Bronchial epithelial cell (primary cell): ENCODE measurements at regions not wholly inside any gene's neighbourhood (a gene's known extent, or its start where the extent isn't known, plus 50 kb on each side); places are given as distances from the start of the nearest gene placed in this dataset.

Experiments used
- DNase-seq: peaks from one replicate; pipeline ENCODE4 v3.0.0-alpha.2; 2010; ENCODE audit warnings: low read depth
- FAIRE-seq: peaks from 2 replicates; lab custom pipeline; 2011; peaks lifted over from hg19 to GRCh38; lab: Jason Lieb, UNC
- H3K27me3 ChIP-seq: 2 replicates; pipeline ENCODE4 v1.5.1; 2011; ENCODE audit warnings: low read length; ENCODE audit not compliant: control insufficient read depth, insufficient read depth
- H3K36me3 ChIP-seq: 2 replicates; pipeline ENCODE4 v1.5.1; 2011; ENCODE audit warnings: low read length; ENCODE audit not compliant: control insufficient read depth, insufficient read depth
- H3K4me3 ChIP-seq: 2 replicates; pipeline ENCODE4 v1.5.1; 2011; ENCODE audit warnings: mild to moderate bottlenecking, low read depth, low read length, control low read depth
- TF ChIP-seq, protein P1 (sequence below): IDR thresholded peaks from 2 replicates; pipeline ENCODE4 v1.5.1; 2011; ENCODE audit warnings: mild to moderate bottlenecking, moderate library complexity, low read length, control low read depth, inconsistent platforms; ENCODE audit not compliant: insufficient read depth, severe bottlenecking

DNA sequence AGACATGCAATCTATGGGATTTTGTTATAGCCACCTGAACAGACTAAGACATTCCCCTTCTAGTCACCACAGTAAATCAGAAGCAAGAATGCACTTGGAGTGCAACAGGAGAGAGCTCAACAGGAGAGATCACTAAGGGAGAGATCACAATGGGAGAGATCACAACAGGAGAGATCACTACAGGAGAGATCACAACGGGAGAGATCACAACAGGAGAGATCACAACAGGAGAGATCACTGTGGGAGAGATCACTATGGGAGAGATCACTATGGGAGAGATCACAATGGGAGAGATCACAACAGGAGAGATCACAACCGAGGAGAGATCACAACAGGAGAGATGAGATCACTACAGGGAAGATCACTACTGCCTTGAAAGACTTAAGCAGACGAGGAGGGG lies 238.5 kb upstream of the PITRM1 start:
- no peak for DNase-seq
- peak; percentile 100 for FAIRE-seq
- H3K27me3 ChIP-seq = no peaks in the 10 kb centered on the region
- TF ChIP-seq, protein P1, sequence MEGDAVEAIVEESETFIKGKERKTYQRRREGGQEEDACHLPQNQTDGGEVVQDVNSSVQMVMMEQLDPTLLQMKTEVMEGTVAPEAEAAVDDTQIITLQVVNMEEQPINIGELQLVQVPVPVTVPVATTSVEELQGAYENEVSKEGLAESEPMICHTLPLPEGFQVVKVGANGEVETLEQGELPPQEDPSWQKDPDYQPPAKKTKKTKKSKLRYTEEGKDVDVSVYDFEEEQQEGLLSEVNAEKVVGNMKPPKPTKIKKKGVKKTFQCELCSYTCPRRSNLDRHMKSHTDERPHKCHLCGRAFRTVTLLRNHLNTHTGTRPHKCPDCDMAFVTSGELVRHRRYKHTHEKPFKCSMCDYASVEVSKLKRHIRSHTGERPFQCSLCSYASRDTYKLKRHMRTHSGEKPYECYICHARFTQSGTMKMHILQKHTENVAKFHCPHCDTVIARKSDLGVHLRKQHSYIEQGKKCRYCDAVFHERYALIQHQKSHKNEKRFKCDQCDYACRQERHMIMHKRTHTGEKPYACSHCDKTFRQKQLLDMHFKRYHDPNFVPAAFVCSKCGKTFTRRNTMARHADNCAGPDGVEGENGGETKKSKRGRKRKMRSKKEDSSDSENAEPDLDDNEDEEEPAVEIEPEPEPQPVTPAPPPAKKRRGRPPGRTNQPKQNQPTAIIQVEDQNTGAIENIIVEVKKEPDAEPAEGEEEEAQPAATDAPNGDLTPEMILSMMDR = no peak
- H3K4me3 ChIP-seq = no peak overlapping the region
- H3K36me3 ChIP-seq = no peaks in the 10 kb centered on the region

DNA sequence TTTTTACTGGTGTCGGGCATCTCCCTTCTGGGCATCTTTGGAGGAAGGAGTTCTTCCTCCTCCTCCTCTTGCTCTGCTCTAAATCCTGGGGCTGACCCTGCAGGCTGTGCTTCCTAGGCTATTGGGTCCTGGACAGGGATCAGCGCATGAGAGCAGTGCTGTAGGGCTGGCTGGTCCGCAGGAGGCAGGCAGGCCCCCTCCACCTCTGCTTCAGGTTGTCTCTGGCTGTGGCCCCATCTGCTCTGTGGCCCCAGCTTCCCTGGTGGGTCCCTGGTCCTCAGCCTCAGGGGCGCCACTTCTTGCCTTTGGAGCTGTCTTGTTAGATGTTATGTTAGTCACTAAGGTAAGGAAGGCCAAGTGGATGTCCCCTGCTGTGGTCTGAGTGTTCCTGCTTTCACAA lies 237.3 kb upstream of the PITRM1 start:
- Histone ChIP-seq H3K36me3 (no peaks in the 10 kb centered on the region), H3K4me3 (no peak overlapping the region), H3K27me3 (no peaks in the 10 kb centered on the region)
- DNase-seq (no peak), FAIRE-seq (no peak)
- TF ChIP-seq, protein P1 = no peak

DNA sequence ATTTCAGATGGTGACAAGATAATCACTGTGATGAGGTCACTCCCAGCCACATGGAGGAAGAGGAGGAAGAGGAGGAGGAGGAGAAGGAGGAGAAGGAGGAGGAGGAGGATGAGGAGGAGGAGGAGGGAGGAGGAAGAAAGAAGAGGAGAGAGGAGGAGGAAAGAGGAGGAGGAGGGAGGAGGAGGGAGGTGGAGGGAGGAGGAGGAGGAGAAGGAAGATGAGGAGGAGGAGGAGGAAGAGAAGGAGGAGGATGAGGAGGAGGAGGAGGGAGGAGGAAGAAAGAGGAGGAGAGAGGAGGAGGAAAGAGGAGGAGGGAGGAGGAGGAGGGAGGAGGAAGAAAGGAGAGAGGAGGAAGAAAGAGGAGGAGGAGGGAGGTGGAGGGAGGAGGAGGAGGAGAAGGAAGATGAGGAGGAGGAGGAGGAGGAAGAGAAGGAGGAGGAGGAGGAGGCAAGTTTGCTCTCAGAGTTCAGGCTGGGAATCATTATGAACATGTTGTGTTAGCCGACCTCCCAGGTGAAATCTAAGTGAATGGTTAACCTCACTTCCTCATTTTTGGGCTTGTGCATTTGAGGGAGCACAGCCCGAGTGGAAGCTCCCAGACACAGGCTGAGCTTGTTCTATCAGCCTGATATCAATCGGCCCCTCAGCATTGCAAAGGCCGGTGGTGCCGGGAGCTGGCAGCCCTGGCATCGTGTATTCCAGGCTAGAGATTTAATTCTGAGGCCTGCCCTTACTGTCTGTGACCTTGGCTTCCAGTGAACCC lies 236.2 kb upstream of the PITRM1 start:
- DNase-seq (no peak), FAIRE-seq (no peak)
- Histone ChIP-seq H3K27me3 (no peaks in the 10 kb centered on the region), H3K4me3 (no peak overlapping the region), H3K36me3 (no peaks in the 10 kb centered on the region)
- TF ChIP-seq, protein P1 = no peak

DNA sequence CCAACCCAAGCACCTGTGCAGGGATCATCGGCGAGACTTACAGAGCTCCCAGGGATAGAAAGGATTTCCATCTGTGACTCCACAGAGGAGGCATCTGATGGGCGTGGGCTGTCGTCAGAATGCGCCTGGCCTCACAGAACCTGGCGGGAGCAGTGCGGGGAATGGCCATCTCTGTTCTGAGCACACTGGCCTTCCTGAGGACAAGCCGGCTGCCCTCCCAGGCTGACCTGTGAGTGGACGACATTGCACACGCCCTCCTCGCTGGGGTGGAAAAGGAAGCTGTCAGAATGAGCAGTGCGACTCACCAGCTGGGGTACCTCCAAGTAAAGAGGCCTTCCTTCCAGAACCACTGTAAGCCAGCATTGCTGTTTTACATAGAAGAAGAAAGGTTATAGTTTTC lies 234.6 kb upstream of the PITRM1 start:
- DNase-seq = no peak
- no peak for FAIRE-seq
- no peak overlapping the region for H3K4me3 ChIP-seq
- H3K36me3 ChIP-seq = no peaks in the 10 kb centered on the region
- TF ChIP-seq, protein P1 = no peak
- no peaks in the 10 kb centered on the region for H3K27me3 ChIP-seq

DNA sequence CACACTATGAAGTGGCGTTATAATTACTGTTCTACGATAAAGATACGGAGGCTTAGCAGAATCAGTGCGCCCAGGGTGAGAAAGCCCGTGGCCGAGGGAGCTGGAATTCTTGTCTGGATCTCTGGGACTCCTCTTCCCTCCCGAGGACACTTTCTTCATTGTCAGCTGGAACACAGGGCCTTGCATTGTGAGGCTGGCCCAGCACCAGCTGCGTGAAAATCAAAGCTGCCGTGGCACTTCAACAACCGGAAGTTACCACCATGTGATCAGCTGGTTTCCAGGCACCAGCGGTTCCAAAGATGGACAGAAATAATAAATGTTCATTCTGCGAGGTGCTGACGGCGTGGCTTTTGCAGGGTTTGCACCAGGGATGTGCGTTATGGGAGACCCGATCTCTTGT lies 234.0 kb upstream of the PITRM1 start:
- DNase-seq (no peak), FAIRE-seq (no peak)
- Histone ChIP-seq H3K36me3 (no peaks in the 10 kb centered on the region), H3K4me3 (no peak overlapping the region), H3K27me3 (no peaks in the 10 kb centered on the region)
- TF ChIP-seq, protein P1 = no peak

DNA sequence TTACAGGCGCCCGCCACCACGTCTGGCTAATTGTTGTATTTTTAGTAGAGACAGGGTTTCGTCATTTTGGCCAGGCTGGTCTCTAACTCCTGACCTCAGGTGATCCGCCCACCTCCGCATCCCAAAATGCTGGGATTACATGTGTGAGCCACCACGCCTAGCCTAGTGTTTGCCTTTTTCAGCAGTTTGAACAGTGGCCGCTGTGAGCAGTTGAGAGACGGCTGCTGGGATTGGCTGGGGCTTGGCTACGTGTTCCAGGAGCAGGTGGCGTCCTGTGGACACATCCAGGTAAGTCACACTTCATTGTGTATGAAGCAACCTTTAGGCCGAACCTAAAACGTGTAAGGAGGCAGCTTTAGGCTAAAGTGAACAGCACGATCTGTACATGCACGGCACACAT lies 231.8 kb upstream of the PITRM1 start:
- FAIRE-seq = no peak
- no peaks in the 10 kb centered on the region for H3K36me3 ChIP-seq
- H3K27me3 ChIP-seq = no peaks in the 10 kb centered on the region
- TF ChIP-seq, protein P1 = no peak
- no peak overlapping the region for H3K4me3 ChIP-seq
- no peak for DNase-seq
